Spleen (tissue), 7 donors: ENCODE measurements at regions not wholly inside any gene's neighbourhood (a gene's known extent, or its start where the extent isn't known, plus 50 kb on each side); places are given as distances from the start of the nearest gene placed in this dataset.

Experiments used
- CTCF ChIP-seq, 11 experiments: fragments of 200-600 bp in 7 of 11; fragments of 450-650 bp in 4 of 11; sonication (generic) in 4 of 11; IDR thresholded peaks in 8 of 11; conservative IDR thresholded peaks in 3 of 11; 1 replicate in 7 of 11; 2 replicates in 4 of 11; pipeline versions ENCODE4 v1.4.0 to v1.8.0; 2016 to 2021; ENCODE audit warnings: antibody characterized with exemption in 11 of 11, inconsistent platforms in 4 of 11, mild to moderate bottlenecking in 1 of 11
- POLR2A ChIP-seq, 3 donors: fragments of 450-650 bp; IDR thresholded peaks; one replicate each; pipeline ENCODE4 v1.5.1; 2017; ENCODE audit warnings: antibody characterized with exemption in 3 of 3, mild to moderate bottlenecking in 1 of 3
- POLR2AphosphoS5 ChIP-seq, 3 donors: sonication (generic); formaldehyde crosslinking; IDR thresholded peaks; one replicate each; pipeline ENCODE4 v1.5.1; 2017; ENCODE audit warnings: antibody characterized with exemption in 3 of 3
- donor health status: DM: no; HTN: no; CAD: no; lungs with moderate emphysema.
- donor health status: DM: no; HTN: no; CAD: no.
- donor health status: DM: no; HTN: no; CAD: no.

GRCh38 chr6:40930555-40930954 lies 108.5 kb downstream of the UNC5CL start:
- no peak for TF ChIP-seq POLR2A (IDR thresholded peaks at IDR 0.05)
- TF ChIP-seq POLR2AphosphoS5 (IDR thresholded peaks at IDR 0.05): no peak
- TF ChIP-seq CTCF (IDR thresholded peaks at IDR 0.05 in 8 of 11, conservative IDR thresholded peaks at IDR 0.05 in 3 of 11): no peak
